ENCODE measurements at regions not wholly inside any gene's neighbourhood (a gene's known extent, or its start where the extent isn't known, plus 50 kb on each side); places are given as distances from the start of the nearest gene placed in this dataset.

GRCh38 chr1:55358581-55358980, 143.4 kb upstream of the USP24 start:
- Histone ChIP-seq H4K8ac (replicated peaks; ENCODE audit: insufficient read length, low read depth, low read length) (no peak overlapping the region), H4K91ac (ENCODE audit: insufficient read length, low read depth, low read length) (no peak overlapping the region), H2BK12ac (ENCODE audit: insufficient read length, low read depth, low read length) (no peak overlapping the region), H3K4me2 (ENCODE audit: insufficient read depth, insufficient read length, low read length) (no peak overlapping the region), H2AFZ (ENCODE audit: low read length) (no peak overlapping the region), H3K4ac (ENCODE audit: low read depth, low read length) (no peak overlapping the region), H4K5ac (ENCODE audit: insufficient read length, low read depth, low read length) (no peak overlapping the region), H3T11ph (ENCODE audit: low read length) (no peak overlapping the region), H3K9me3 (ENCODE audit: control insufficient read depth, low read depth, low read length) (no peaks in the 10 kb centered on the region), H3K23ac (ENCODE audit: insufficient read length, low read depth, low read length) (no peak overlapping the region), H3K23me2 (ENCODE audit: insufficient read length, low read depth, low read length, poor library complexity, severe bottlenecking) (no peaks in the 10 kb centered on the region), H2AK5ac (ENCODE audit: insufficient read length, low read length) (no peak overlapping the region), H4K20me1 (ENCODE audit: control insufficient read depth, insufficient read depth, insufficient read length) (no peaks in the 10 kb centered on the region), H2BK120ac (ENCODE audit: low read depth, low read length, poor library complexity, severe bottlenecking) (no peak overlapping the region), H2BK15ac (ENCODE audit: low read depth, low read length) (no peak overlapping the region), H3K56ac (ENCODE audit: insufficient read length, low read depth, low read length) (no peak overlapping the region), H3K9ac (ENCODE audit: extremely low read depth, insufficient read length, low read length) (no peak overlapping the region), H3K79me1 (ENCODE audit: insufficient read depth, low read depth, low read length, poor library complexity, severe bottlenecking) (no peaks in the 10 kb centered on the region), H3K18ac (ENCODE audit: insufficient read length, low read depth, low read length) (no peak overlapping the region), H3K27ac (ENCODE audit: insufficient read length, low read depth, low read length) (no peak overlapping the region), H3K27me3 (ENCODE audit: insufficient read depth, low read length) (no peaks in the 10 kb centered on the region), H2BK5ac (ENCODE audit: insufficient read length, low read length) (no peak overlapping the region), H2BK20ac (ENCODE audit: low read depth, low read length, poor library complexity, severe bottlenecking) (no peak overlapping the region), H3K14ac (ENCODE audit: insufficient read depth, low read length) (no peak overlapping the region), H3K79me2 (ENCODE audit: insufficient read depth, low read length) (no peaks in the 10 kb centered on the region), H3K4me1 (ENCODE audit: insufficient read depth, low read length) (no peaks in the 10 kb centered on the region)
- TF ChIP-seq CTCF (conservative IDR thresholded peaks at IDR 0.05), result no peak
- no peak for DNase-seq
- H3K27me3 Mint-ChIP-seq (ENCODE audit: low read depth), result peaks cover 1% of the 10 kb centered on the region; the same call in 1 of the 2 replicates
- H3K4me1 Mint-ChIP-seq, result peaks cover 0 to 2% of the 10 kb centered on the region in 2 experiments; a peak in 2 of 4 replicates
- H3K36me3 Mint-ChIP-seq (ENCODE audit: insufficient read depth in 1 of 3, low read depth in 3 of 3), result no peaks in the 10 kb centered on the region
- H3K27ac Mint-ChIP-seq, result no peak overlapping the region
- H3K9me3 Mint-ChIP-seq, result no peaks in the 10 kb centered on the region
- no peak overlapping the region for H3K4me3 Mint-ChIP-seq

All from H9 (cell line).